ENCODE measurements at regions not wholly inside any gene's neighbourhood (a gene's known extent, or its start where the extent isn't known, plus 50 kb on each side); places are given as distances from the start of the nearest gene placed in this dataset.
"Not testable (repeated sequence)": the region's sequence is repeated elsewhere in the genome, so short reads cannot be mapped to it uniquely, and the experiment has no call there.

DNA sequence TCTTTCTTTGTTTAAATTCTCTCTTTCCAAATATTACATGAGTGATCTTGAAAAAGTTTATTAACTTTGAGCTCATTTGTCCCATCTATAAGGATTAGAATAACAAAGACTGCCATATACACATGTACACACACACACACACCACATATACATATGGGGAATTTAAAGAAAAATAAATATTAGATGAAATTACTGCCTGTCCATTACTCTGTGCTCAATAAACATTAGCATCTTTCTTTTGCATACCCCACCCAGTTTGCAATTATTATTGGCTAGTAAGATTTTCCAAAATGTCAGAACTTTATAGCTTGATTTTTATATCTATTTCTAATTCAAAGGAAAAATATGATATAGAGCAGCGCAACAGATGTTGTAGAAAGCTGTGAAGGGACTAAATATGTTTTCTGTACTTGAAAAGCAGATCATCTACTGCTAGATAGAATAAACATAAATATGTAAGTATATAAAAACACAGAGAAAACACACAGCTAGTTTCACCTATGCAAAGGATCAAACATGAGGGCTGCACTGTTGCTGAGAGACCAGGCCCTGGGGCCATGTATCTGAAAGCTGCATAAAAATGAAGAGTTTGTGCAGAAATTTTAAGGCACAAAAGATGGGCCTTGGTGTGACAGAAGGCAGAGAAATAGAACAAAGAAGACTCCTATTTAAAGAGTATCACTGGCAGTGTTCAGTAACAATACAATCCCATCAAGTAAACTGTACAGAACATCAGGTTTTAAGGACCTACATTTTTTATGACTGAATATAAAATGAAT lies 114.2 kb upstream of the NECTIN3 start:
- no peak for ATAC-seq
- no peak for DNase-seq
- intact Hi-C loops (cut with micrococcal nuclease) = no loop called here

DNA sequence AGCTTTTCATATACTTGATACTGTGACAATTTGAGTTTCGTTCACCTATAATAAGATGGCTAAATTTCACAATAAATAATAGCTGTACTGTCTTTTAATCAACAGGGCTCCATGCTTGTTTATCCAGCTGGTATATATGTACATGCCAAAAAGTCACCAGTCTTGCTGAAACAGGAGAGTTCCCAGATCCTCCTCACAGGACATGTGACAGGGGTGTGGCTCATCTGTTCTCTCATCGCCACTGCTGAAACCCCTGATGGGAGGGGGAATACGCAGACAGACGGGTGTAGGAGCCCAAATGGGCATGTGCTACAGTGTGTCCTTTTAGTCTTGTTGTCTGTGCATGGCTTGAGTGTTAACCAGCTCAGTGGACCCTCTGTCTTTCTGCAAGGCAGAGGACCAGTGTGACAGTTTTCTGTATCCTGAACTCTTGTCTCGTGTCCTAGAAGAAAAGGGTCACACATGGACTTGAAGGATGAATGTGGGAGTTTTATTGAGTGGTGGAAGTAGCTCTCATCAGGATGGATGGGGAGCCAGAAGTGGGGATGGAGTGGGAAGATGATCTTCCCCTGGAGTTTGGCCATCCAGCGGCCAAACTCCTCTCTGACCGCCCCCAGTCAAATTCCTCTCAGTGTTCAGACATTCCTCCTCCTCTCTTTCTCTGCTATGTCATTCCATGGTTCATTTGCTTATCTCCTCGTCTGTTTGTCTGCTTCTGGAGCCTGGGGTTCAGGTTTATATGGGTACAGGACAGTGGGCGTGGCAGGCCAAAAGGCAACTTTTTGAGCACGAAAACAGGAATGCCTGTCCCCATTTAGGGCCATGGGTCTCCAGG lies 113.1 kb upstream of the NECTIN3 start:
- intact Hi-C loops (cut with micrococcal nuclease) = no loop called here
- ATAC-seq (no peak), DNase-seq (no peak)

DNA sequence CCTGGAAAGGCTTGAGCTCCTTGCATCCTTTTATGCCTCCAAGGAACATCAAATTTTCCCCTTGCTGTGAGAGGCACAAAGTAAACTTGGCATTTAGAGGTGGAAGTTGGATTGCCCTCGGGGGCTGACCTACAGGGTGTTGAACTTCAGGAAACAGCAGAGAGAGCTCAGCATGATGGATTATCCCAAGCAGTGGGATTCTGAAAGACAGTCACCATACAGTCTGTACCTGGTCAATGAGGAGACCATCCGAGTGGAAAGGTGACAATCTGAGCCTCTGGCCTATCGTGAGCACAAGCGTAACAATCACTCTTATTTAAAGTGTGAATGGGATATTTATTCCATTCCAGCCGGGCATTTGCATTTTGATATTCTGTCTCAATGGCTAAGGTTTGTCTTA lies 105.6 kb upstream of the NECTIN3 start:
- intact Hi-C loops (cut with micrococcal nuclease) = no loop called here

DNA sequence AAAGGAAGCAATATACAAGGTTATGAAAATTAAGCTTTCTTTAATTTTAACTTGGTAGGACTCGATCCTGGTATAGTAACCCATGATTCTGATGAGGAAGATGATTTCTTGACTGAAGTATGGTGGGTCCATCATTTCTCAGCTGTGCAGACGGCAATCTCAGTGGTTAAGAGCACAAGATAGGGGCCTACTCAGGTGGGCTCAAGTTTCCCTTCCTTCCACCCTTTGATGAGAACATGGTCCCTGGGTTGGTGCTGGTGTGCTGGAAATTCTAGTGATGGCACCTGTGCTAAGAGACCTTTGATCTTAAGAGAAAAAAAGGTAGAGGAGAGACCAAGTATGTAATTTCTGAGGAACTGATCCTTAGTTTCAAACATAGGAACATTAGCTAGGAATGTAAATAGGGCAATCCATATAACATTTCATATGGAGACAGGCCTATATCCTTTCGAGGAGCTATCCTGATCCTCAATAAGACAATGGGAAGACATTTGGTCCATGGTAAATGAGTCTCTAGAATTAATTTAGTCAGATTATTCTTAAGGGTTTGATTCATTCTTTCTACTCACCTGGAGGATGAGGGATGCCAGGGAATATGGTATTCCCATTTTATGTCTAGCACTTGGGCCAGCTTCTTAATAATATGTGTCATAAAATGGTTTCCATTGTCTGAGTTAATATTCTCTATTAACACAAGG lies 104.5 kb upstream of the NECTIN3 start:
- DNase-seq (no peak), ATAC-seq (no peak)
- intact Hi-C loops (cut with micrococcal nuclease) = no loop called here

More for the DNA sequence above, 105.6 kb upstream of the NECTIN3 start:
- ATAC-seq (no peak), DNase-seq (no peak)

DNA sequence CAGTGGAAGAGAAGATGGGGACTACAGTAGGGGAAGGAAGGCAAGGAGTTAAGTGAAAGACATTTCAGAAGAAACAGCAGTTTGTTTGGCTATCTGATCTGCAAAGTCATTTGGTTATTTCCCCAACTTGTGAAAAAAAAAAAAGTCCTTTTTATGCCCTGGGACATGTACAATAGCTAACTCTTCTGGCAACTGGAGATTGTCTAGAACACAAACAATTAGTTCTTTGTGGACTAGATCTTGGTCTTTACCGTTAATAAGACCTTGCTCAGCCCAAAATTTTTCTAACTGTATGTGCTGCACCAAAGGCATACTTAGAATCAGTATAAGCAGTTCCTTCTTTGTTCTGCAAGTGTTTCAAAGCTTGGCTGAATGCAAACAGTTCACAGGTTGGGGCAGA lies 103.5 kb upstream of the NECTIN3 start:
- DNase-seq = no peak
- intact Hi-C loops (cut with micrococcal nuclease) = no loop called here
- ATAC-seq = no peak

DNA sequence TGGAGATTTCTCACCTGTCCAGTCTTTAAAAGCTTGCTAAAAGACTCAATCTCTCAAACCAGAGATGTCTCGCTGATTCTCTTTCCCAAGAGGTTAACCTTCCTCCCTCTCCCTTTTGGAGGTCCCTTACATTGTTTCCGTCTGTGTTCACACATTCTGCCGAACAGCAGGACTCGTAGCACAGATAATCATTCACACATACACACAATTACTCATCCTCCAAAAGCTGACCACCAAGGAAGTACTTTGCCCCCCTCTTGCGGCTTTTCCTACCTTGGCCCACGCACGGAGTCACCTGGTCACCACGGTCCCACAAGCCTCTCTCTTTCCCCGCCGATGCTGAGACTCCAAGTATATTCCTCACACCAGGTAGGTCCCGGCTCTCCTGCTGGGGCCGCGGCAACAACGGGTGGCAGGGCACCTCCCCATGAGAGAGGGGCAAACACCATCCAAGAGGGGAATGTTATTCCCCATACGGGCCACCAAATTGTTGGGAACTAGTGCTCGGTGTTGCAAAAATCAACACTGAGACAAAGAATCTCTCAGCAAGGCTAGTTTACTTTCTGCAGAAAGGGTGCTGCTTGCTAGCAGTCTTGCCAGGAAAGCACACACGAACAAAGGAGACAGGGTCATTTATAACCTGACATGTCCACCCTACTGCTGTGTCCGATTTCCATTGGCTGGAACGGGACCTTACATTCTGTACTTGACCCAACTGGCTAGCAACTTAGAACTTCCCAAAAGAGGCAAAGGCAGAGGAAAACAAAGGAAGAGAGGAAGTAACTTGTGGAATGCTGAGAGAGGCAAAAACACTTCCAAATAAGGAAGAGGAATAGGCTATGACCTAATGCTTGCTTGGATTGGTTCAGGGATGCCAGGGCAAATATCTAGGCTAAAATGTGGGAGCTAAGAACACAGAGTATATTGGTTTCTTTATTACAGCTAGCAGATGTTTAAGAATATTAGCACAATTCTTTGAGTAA lies 102.1 kb upstream of the NECTIN3 start:
- ATAC-seq (no peak), DNase-seq (no peak)
- intact Hi-C loops (cut with micrococcal nuclease) = no loop called here

DNA sequence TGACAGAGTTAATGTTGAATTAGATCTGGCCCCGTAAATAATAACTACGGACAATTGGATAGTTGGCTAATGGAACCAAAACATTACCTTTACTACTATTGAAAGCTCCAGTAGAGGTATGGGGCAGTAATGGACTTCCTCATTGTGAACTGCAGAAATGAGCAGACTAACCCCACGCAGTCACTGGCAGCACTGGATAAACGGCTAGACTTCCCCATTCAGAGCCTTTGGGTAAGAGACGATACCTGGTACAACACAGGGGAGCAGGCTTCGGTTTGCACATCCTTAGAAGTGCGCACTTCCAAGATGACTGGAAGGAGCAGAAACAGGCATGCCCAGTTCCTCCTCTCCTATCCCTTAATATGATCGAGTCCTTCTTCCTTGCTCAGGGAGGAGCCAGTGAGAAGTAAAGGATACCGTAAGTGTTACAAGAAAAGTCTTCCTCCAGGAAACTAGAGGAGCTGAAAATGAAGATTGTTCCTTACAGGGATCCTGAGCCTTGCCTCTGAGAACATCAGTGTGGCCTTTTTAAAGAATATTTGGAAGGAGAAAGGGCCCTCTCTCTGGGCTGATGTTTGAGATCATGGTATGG lies 100.5 kb upstream of the NECTIN3 start:
- DNase-seq (no peak), ATAC-seq (no peak)
- intact Hi-C loops (cut with micrococcal nuclease) = no loop called here

DNA sequence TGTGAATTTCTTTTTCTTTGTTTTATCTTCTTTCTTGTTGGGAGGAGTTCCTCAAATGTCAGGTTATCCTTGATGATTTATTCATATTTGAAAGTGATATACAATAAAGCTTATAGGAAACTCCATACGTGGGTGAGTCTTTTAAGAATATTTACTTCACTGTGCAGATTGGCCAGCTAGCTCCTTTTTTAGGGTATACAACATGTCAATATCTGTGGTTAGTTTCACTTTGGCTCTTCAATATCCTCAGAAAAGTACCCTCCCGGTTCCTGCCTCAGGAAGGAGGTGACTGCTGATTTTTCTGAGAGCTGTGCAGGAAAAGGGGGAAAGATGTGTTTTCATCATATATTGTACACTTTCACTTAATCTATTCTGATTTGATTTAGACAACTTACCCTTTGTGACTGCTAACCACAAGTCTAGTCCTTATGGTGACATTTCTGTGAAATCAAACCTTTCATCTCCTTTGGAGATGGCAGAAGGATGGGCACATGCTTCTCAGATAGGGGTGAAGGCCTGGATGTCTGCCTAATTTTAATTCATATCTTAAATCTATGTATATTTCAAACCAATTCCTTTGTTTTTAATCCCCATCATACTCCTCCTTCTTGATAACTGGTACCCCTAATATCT lies 98.2 kb upstream of the NECTIN3 start:
- DNase-seq (no peak), ATAC-seq (no peak)
- intact Hi-C loops (cut with micrococcal nuclease) = no loop called here

DNA sequence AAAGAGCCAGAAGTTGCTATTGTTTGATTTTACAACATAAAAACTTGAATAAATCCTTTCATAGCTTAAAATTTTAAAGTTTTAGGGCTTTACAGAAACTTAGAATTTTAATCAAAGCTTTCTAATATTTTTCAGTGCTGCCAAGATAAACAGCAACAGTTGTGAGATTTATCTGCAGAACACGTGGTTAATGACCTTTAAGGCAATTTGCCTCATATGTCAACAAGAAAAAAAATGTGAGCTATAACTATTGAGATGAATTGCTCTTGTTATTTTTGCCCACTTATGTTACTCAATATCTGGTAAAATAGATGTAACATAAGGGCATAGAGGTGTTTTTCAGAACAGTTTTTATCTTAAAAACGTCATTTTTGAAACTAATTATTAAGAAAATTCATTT lies 96.7 kb upstream of the NECTIN3 start:
- intact Hi-C loops (cut with micrococcal nuclease) = no loop called here
- ATAC-seq = no peak
- no peak for DNase-seq

DNA sequence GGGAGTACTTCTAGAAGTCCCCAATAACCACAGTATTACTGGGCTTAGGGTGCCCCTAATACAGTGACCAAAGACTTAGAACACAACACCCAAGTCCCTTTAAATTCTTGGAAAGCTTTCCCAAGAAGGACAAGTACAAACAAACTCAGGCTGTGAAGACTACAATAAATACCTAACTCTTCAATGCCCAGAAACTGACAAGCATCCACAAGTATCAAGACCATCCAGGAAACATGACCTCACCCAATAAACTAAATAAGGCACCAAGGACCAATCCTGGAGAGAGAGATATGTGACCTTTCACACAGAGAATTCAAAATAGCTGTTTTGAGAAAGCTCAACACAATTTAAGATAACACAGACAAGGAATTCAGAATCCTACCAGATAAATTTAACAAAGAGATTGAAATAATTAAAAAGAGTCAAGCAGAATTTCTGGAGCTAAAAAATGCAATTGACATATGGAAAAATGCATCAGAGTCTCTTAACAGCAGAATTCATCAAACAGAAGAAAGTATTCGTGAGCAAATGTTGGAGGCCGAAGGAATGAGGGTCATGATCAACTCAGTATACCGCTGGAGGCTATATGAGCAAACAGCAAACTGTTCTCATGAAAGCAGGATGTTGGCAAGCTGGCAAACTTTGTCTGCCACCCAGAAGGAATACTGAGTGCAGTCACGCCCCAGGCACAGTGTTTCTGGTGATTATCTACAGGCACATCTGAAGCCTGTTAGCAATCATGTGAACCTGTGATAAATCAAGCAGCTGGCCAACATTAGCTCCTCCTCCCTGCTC lies 87.0 kb upstream of the NECTIN3 start:
- no peak for ATAC-seq

DNA sequence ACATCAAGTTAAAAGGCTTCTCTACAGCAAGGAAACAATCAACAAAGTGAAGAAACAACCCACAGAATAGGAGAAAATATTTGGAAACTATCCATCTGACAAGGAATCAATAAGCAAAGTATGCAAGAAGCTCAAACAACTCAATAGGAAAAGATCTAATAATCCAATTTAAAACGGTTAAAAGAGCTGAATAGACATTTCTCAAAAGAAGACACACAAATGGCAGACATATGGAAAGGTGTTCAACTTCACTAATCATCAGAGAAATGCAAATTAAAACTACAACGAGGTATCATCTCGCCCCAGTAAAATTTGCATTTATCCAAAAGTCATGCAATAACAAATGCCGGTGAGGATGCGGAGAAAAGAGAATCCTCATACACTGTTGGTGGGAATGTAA lies 82.2 kb upstream of the NECTIN3 start:
- intact Hi-C loops (cut with micrococcal nuclease) = no loop called here

More for the DNA sequence above, 87.0 kb upstream of the NECTIN3 start:
- no peak for DNase-seq
- intact Hi-C loops (cut with micrococcal nuclease) = no loop called here

DNA sequence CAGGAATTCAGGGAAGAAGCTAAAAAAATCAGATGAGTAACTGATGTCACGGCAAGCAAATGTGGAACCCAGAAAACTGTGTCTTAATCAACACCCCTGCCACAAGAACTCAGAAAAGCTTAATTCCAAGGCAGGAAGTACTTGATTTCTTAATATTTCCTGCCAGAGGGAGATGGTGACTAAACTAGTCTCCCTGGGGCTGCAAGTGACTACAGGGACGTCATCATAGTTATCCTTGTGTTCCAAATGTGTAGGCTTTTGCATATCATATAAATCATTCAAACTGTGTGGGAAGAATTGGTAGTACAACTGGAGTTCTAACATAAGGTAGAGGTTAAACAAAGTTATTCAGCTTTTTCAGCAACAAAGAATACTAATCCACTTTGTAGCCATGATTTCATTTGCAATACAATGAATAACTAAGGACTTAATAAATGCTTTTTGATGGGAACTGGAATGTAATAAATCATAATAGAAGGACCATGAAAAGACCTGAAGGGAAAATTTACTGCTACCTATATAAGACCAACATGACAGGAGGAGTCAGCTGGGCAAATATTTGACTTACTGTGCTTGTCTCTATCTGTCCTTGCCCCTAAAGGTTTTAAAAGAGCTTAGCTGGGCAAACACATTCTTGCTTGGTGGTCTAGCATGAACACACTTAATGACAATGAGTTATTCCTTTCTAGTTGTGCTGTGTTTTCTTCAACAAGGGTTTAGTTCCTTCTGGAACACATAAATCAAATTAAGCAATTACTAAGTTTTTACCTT lies 76.0 kb upstream of the NECTIN3 start:
- intact Hi-C loops (cut with micrococcal nuclease) = no loop called here
- no peak for DNase-seq
- ATAC-seq = no peak

More for the DNA sequence above, 82.2 kb upstream of the NECTIN3 start:
- no peak for DNase-seq
- ATAC-seq = no peak

DNA sequence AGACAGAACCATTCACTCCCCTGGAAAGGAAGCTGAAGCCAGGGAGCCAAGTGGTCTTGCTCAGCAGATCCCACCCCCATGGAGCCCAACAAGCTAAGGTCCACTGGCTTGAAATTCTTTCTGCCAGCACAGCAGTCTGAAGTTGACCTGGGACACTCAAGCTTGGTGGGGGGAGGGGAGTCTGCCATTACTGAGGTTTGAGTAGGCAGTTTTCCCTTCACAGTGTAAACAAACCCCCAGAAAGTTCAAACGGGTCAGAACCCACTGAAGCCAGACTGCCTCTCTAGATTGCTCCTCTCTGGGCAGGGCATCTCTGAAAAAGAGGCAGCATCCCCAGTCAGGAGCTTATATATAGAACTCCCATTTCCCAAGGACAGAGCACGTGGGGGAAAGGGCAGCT lies 72.8 kb upstream of the NECTIN3 start:
- intact Hi-C loops (cut with micrococcal nuclease); ATAC-seq; DNase-seq: not testable (repeated sequence)

DNA sequence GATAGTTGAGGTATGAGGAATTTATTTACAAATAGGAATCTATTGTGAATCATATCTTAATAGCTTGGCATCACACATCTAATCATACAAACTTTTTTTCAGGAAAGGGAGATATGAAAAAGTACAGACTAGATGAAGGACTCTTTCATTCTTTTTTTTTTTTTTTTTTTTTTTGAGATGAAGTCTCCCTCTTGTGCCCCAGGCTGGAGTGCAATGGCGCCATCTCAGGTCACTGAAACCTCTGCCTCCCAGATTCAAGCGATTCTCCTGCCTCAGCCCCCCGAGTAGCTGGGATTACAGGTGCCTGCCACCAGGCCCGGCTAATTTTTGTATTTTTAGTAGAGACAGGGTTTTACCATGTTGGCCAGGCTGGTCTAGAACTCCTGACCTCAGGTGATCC lies 65.1 kb upstream of the NECTIN3 start:
- intact Hi-C loops (cut with micrococcal nuclease); ATAC-seq; DNase-seq: not testable (repeated sequence)

DNA sequence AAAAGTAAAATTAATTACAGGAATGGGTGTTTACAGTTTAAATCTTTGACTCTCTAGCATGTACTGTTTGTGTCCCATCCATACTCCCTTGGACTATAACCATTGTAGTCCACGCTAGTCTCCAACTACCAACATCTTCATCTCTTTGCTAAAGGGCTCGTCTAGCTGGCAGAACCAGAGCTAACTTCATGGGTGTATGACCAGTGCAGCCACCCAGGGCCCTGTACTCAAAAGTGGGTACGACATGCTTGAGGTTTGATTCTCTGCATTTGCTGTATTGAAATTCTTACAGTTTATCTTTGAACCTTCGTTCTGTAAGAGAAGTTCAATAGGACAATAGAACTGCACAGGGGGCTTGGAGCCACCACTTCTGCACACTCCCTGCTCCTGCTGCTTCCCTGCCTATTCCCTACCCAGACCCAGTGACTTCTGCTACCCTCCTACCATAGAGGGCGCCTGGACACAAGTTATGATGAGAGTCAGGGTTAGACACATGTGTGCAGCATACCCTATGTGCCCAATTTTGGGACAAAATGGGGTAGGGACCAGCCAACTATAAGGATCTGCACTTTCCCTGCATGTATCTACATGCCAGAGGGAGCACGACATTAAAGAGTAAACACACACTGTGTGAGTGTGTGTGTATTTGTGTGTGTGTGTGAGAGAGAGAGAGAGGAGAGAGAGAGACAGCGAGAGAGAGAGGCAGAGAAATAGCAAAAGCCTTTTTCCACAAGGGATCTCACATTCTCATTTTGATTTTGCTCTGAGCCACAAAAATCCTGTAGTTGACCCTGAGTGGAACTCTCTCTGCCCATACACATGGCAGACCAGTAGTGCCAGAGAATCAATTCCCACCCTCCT lies 59.0 kb upstream of the NECTIN3 start:
- intact Hi-C loops (cut with micrococcal nuclease) = no loop called here
- ATAC-seq = no peak
- no peak for DNase-seq

All from left ventricle myocardium superior (tissue), 1 donor.